ENCODE measurements at regions not wholly inside any gene's neighbourhood (a gene's known extent, or its start where the extent isn't known, plus 50 kb on each side); places are given as distances from the start of the nearest gene placed in this dataset.
A peak's percentile ranks its signal among the peaks of the same experiment; 100 is the strongest.

- DNase-seq (ENCODE audit: low spot score) = no peak
These were observed 105.1 kb upstream of the MVB12B start for GRCh38 chr9:126221480-126221879.

DNA sequence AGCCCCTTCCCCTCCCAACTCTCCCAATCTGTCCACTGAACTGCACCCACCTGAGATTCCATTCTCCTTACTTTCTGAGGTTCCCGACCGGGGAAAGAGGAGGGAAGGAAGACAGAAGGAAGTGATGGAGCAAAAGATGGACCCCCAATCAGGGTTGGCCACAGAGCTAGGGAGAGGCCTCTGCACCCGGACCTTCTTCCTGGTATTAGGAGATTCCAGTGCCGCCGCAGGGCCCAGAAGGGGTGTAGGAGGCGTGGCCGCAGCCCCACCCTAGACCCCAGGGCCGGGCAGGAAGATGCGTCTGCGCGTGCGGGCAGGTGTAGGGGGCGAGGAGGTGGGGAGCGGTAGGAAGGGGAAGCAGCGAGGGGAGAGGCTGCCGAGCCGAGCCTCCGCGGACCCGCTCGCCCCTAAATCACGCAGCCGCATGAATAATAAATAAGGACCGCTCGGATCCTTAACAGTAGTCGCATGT is 104.2 kb upstream of the MVB12B start:
- no peak for DNase-seq (ENCODE audit: low spot score)

- no peak for DNase-seq (ENCODE audit: low spot score)
These were observed 103.7 kb upstream of the MVB12B start for GRCh38 chr9:126222835-126223431.

DNA sequence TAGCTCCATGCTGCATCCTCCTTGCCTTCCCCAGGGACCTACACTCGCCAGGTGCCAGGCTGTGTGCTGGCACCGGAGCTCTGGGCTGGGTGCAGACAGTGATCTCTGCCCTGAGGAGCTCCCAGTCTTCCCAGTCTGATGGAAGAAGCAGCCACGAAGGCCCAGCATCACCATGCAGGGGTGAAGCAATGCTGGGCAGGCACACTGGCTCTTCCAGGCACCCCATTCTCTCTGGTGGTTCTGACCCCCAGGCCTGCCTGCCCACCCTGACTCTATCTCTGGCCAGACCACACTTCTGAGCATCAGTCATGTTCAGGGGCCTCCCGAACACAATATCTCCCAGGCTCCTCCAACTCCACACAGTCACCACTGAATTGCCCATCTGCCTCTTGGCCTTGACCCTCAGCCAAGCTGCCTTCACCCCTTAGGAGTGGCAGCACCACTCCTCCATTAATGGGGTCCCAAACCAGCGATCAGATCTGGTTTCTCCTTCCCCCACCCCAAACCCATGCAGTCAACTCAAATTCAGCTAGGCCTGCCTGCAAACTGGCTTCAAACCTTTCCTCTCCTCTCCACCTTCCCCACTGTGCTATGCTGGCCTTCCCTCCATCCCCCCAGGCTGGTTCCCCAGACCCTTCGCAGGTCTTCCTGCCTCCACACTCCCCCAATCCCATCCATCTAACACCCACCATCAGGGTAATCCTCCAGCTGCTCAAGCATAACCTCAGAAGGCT is 102.7 kb upstream of the MVB12B start:
- no peak for DNase-seq (ENCODE audit: low spot score)

DNA sequence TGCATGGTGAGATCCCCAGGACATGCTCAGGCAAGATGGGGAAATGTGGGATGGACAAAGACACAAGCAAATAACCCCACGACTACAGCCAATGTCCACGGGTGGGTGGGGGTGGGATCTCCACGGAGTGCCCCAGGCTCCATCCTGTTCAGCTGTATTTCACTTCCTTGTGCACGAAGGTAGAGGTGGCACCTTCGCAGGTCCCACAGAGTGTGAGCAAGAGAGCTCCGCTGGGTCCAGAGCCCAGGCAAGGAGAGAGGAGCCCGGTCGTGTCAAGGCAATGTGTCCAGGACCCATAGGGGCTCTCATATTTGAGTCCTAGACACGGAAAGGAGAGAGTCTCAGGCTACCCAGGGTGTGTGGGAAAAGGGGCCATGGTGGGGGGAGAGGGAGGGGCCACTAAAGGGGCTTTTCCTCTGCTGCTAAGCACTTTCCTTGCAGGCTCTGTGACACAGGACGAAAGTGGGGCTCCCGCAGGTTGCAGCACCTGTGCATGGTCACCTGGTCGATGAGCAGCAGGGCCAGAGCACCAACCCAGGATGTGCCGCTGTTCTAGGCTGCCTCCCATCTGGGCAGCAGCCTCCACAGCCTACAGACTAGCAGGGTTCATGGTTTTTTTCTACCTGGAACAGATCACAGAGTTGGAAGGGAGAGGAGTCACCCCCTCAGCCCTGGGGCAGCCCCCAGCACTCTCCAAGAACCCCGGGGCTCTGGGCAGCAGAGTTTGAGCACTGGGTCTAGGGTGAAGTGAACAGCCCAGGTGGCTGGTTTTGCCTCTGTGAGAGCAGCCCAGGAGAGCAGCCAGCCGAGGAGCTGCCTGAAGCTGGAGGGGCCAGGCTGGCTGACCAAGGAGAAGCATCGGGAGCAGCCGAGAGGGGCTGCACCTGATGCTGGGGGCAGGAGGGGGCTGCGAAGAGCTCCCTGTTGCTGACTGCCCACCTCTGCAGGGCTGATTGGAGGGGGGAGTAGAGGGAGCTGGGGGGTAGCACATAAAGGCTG is 100.7 kb upstream of the MVB12B start:
- DNase-seq (ENCODE audit: low spot score) = no peak

DNA sequence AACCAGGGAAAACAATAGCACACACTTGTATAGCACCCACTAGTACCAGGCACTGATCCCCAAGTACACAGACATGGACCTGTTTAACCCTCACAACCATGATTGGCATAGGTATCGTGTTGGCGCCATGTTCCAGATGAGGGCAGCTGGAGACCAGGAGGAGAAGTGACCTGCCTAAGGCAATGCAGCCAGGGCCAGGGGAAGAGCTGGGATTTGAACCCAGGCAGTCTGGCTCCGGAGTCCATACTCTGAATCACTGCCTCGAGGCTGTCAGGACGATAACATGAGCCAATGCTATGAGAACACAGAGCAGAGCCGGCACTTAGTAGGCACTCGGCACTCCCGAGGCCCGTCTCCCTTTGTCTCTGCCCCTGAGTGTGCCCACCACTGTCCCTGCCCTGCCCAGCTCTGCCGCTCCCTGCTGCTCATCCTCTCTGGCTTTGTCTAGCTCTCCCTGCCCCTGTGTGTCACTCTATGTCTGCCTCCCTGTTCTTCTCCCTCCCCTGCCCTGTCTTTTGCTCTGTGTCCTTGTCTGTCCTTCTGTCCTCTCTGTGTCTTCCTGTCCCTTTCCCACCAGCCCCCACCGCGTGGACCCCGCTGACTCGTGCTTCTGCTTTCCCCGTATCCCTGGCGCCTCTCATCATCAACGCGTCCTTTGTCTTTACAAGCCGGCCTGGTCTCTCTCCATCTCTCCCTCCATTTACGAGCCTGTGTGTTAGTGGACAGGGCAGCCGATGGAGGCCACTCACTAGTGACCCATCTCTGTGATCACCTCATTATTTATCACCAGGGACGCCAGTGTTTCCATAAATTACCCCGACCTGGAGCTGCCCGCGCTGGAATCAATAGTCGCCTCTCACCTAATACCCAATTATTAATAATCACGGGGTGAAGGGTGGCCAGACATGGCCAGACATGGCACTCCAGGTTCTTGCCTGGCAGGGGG is 99.4 kb upstream of the MVB12B start:
- DNase-seq (ENCODE audit: low spot score) = no peak

DNA sequence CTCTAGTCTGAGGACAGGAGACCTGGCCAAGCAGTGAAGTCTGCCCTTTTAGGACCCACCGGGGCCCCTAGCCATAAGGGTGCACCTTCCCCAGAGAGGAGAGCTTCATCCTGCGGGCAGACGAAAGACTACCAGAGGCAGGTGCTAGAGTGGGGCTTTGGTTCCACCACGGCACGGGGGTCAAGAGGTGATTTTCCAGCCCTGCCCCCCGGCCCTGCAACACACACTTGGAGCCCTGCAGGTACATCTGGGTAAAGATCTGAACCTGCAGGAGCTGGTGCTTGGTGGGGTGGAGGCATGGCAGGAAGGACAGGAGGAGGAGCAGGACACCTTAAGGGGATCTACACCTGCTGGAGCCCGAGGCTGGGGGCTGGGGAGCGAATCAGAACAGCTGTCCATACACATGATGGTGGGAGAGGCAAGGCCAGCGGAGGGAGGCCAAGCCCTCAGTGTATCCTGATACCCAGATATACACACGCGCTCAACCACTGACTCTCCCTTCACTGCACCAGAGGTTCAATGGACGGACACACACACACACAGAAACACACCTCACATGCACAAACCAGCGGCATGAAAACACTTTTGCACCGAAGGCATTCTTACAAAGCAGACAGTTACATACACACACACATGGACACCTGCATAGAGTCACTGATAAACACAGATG is 98.4 kb upstream of the MVB12B start:
- no peak for DNase-seq (ENCODE audit: low spot score)

- peak; percentile 71 for DNase-seq (ENCODE audit: low spot score)
These were observed 97.7 kb upstream of the MVB12B start for GRCh38 chr9:126228781-126229444.

DNA sequence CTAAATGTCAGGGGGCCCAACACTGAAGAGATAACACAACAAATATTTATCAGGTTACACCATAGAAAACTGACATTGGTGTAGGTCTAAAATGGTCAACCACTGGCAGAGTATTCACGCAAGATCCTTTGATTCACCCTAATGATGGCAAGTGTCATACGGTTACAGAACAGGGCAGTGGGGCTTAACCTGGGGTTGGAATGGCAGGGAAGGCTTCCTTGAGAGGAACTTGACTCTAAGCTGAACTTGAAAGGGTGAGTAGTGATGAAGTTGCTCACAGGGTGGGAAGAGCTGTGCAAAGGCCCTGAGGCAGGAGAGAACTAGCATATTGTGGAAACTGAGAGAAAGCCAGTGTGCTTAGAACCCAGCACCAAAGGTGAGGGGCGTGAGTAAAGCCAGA is 97.1 kb upstream of the MVB12B start:
- DNase-seq (ENCODE audit: low spot score) = no peak

DNA sequence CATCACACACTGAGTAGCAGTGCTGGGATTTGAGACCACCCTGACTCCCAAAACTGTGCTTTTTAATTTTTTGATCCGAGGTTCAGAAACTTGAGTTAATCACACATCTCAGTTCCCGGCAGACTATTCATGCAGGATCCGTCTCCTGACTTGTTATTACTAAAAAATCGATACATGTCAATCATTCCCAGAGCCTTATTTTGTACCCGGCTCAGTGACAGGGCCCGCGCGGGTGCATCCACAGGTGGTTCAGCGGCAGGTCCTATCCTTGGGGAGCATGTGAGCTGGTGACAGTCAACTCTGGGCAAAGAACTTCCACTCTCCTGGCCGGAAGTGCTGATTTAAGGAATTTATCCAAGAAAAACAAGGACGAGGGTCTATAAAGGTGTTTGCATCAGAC is 95.9 kb upstream of the MVB12B start:
- DNase-seq (ENCODE audit: low spot score) = no peak

DNA sequence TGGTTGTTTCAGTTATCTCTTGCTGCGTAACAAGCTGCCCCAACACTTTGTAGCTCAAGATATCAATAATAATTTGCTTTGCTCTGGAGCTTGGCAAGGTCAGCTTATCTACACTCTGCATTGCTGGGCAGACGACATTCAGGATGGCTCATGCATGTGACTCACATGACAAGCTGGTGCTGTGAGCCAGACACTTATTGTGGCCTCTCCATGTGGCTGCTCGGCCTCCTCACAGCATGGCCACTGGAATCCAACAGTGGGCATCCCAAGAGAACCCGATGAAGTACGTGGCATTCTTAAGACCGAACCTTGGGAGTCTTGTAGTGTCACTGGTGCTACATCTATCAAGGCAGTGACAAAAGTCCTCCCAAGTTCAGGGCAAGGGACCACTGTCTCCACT is 94.2 kb upstream of the MVB12B start:
- no peak for DNase-seq (ENCODE audit: low spot score)

- DNase-seq (ENCODE audit: low spot score) = no peak
These were observed 93.5 kb upstream of the MVB12B start for GRCh38 chr9:126233175-126233574.

GRCh38 chr9:126233913-126234525 is 92.6 kb upstream of the MVB12B start:
- no peak for DNase-seq (ENCODE audit: low spot score)

DNA sequence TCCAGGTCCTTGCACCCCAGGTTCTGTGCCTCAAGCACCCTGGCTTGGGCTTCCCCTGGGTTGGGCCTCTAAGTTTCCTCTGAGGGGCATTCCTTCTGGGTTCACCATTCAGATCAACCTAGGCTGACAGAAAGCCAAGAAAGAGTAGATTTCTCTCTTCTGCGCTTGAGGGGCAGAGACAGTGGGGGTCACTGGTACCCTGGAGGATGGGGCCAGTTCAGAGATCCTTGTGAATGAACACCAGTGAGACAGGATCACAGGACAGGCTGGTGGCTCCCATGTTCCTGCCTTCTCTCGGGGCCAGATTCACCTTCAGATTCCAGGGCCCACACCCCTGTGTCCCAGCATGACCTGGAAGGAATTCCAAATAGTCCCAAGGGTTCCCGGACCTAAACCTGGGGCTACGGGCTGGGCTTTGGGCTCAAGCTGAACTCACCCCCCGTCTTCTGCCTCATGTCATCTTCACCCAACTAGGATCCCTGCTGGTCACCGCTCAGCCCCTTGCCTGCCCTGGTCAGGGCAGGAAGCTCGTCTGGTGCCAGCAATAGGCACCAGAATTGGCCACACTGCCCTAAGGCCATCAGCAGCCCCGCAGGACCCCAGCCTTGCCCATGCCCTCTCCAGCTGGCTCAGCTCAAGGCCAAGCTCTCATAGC is 91.8 kb upstream of the MVB12B start:
- no peak for DNase-seq (ENCODE audit: low spot score)

DNA sequence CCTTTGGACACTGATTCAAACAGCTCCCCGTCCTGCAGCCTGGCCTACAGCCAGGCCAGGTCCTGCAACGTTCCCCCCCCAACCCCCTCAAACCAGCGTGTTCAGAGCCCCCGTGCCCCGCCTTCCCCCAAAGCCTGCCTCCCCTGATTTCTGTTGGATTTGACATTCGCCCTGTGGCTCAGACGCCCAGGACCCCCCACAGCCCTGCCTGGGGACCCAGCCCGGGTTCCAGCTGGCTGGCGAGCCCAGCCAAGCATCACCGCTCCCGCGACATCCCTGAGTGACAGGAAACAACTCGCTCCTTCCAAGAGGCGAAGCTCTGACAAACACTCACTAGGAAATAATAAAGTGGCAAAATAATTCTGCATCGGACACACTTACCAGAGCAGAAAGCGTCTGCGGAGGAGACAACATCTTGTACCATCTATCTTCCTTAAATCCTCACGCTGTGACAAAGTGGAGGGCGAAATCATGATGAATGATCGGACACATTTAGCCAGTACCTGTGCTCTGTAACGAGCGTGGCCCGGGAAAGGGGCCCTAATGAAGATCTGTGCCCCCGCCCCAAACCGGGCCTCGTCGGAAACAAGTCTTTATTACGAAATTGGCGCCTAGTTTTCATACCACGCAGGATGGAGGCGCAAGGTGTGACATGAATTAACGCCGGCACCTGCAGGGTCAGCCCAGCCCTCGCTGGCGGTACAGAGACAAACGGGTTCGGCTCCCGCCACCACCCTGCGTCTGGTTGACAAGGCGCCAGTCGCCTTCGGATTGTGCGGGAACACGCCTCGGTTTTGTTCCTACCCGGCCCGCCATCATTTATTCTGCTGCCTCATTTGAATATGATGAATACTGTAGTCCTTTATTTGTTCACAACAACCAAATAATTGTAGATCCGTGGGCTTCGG is 91.0 kb upstream of the MVB12B start:
- DNase-seq (ENCODE audit: low spot score) = no peak

DNA sequence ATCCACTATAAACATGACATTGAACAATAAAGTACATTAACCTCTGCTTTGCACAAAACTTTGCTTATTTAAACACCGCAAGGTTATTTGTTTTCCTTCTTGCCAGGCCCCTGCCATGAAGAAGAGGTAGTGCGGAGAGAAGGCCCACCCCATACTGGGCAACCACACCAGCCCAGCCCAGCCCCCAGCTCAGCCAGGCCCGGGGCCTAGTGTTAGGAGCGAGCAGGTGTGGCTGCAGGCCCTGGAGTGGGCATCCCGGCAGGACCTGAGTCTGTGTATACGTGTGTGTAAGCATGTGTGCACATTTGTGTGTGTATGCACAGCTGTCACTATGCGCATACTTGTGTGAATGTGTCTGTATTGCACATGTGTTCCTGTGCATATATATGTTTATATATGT is 90.4 kb upstream of the MVB12B start:
- no peak for DNase-seq (ENCODE audit: low spot score)

DNA sequence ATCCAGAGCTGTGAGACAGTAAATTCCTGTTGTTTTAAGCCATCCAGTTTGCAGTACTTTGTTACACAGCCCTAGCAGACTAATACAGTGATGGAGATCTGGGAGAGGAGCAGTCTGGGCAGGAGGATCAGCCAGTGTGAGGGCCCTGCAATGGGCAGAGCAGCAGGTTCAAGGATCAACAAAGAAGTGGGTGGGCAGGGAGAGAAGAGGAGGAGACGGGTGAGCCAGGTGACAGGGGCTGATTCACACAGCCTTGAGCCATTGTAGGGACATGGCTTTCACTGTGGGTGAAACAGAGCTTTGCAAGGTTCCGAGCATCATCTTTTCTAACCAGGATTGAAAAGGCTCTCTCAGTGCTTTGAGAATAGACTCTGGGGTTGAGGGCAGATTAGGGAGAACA is 88.2 kb upstream of the MVB12B start:
- DNase-seq (ENCODE audit: low spot score) = no peak

- no peak for DNase-seq (ENCODE audit: low spot score)
These were observed 87.1 kb upstream of the MVB12B start for GRCh38 chr9:126239515-126239914.

Data from umbilical cord (tissue), 1 donor.